ENCODE measurements at regions not wholly inside any gene's neighbourhood (a gene's known extent, or its start where the extent isn't known, plus 50 kb on each side); places are given as distances from the start of the nearest gene placed in this dataset.

GRCh38 chr5:166123717-166124116, 2167.7 kb upstream of the WWC1 start:
- no peak for TF ChIP-seq EZH2 (IDR thresholded peaks at IDR 0.05; ENCODE audit: borderline replicate concordance, low read length)
- no peak for TF ChIP-seq CTCF (IDR thresholded peaks at IDR 0.05; ENCODE audit: low read length)
